Panc1 (cell line): ENCODE measurements at regions not wholly inside any gene's neighbourhood (a gene's known extent, or its start where the extent isn't known, plus 50 kb on each side); places are given as distances from the start of the nearest gene placed in this dataset.

Source experiments
- CTCF ChIP-seq: fragments of 450-650 bp; IDR thresholded peaks from 2 replicates; pipeline ENCODE4 v1.5.1; 2017; ENCODE audit warnings: mild to moderate bottlenecking
- POLR2AphosphoS5 ChIP-seq: IDR thresholded peaks from 2 replicates; pipeline ENCODE4 v1.6.1; 2012; ENCODE audit warnings: mild to moderate bottlenecking, low read depth, low read length, moderate library complexity
- REST ChIP-seq, 2 experiments: IDR thresholded peaks; 2 replicates each; pipeline ENCODE4 v1.6.1; 2011 to 2012; ENCODE audit warnings: low read depth in 2 of 2, control low read depth in 1 of 2, low read length in 1 of 2, mild to moderate bottlenecking in 1 of 2, moderate library complexity in 1 of 2; ENCODE audit not compliant: insufficient read depth in 1 of 2

- peak; percentile 10; the same call in 1 of the 2 replicates for TF ChIP-seq CTCF
- TF ChIP-seq POLR2AphosphoS5 = no peak
- no peak for TF ChIP-seq REST (IDR thresholded peaks at IDR 0.05; ENCODE audit: insufficient read depth in 1 of 2, low read depth in 2 of 2, low read length in 1 of 2)
Observed at GRCh38 chr1:38403667-38404066, 357.1 kb upstream of the POU3F1 start.
